ENCODE measurements at regions not wholly inside any gene's neighbourhood (a gene's known extent, or its start where the extent isn't known, plus 50 kb on each side); places are given as distances from the start of the nearest gene placed in this dataset.
"Not testable (repeated sequence)": the region's sequence is repeated elsewhere in the genome, so short reads cannot be mapped to it uniquely, and the experiment has no call there.

DNA sequence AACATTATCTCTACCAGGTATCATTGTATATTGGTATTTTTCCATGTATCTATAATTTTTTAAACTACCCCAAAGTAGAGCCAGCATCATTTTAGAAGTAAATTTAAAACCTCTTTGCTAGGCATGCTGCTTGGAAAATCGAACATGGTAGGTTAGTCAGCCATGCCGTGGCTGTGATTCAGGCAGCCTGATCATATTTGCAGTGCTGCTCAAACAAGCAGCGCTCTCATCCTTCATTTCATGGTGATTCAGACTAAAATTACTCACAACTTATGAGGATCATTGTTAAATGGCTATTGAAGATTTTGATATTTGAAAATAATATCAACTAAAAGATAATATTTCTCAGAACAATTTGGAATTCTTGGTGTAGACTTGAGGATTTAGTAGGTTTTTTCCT, 161.2 kb upstream of the SPATA31A3 start:
- H3K4me3 Mint-ChIP-seq; H3K36me3 ChIP-seq (ENCODE audit: insufficient read depth, low read length); H3K4me1 ChIP-seq (ENCODE audit: insufficient read depth, low read length); H3K27me3 Mint-ChIP-seq; POLR2A ChIA-PET (ENCODE audit: partially characterized antibody); DNase-seq; H3K27me3 ChIP-seq (ENCODE audit: insufficient read depth, low read length); H3K27ac Mint-ChIP-seq; H3K4me1 Mint-ChIP-seq; H3K9me3 ChIP-seq (ENCODE audit: control insufficient read depth in 1 of 2, low read length in 2 of 2); H3K9me3 Mint-ChIP-seq; H3K27ac ChIP-seq (ENCODE audit: low read depth, low read length); CTCF ChIA-PET (ENCODE audit: partially characterized antibody); intact Hi-C loops (cut with micrococcal nuclease); H3K36me3 Mint-ChIP-seq; H3K4me3 ChIP-seq (ENCODE audit: low read length in 2 of 2): not testable (repeated sequence)

DNA sequence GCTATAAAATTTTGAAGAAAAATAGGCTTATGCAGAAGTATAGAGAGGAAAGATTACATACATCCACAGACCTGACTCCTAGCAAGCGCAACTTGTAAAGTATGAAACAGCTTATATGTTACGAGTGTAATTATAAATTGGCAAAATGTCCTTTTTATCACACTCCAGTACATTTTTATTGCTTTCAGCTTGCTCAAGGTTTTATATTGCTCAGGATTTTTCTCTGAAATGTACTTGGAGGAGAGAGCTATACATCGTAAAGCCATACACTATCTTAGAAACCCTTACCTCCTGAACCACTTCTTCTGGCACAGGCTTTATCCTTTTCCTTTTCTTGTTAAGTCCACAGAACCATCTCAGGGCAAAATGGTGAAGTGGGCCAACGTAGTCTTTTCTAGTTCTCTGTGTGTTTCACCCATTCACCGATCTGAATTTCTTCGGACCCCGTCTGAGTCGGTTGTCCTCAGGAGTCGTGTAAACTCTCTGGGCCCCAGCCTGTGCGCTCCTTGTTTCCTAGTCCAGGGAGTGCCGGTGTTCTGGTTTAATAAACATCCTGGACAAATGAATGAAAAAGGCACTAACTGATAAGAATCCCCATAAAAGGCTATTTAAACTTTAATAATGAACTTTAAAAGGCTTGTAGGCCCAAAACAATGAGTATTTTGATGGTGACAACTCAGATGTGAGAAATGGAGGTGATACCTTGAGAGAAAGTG, 150.2 kb upstream of the SPATA31A3 start:
- H3K4me1 Mint-ChIP-seq; POLR2A ChIA-PET (ENCODE audit: partially characterized antibody); H3K9me3 ChIP-seq (ENCODE audit: control insufficient read depth in 1 of 2, low read length in 2 of 2); H3K27me3 Mint-ChIP-seq; intact Hi-C loops (cut with micrococcal nuclease); H3K4me1 ChIP-seq (ENCODE audit: insufficient read depth, low read length); H3K27me3 ChIP-seq (ENCODE audit: insufficient read depth, low read length); H3K27ac Mint-ChIP-seq; H3K27ac ChIP-seq (ENCODE audit: low read depth, low read length); H3K4me3 ChIP-seq (ENCODE audit: low read length in 2 of 2); DNase-seq; H3K4me3 Mint-ChIP-seq; H3K9me3 Mint-ChIP-seq; CTCF ChIA-PET (ENCODE audit: partially characterized antibody); H3K36me3 ChIP-seq (ENCODE audit: insufficient read depth, low read length); H3K36me3 Mint-ChIP-seq: not testable (repeated sequence)

DNA sequence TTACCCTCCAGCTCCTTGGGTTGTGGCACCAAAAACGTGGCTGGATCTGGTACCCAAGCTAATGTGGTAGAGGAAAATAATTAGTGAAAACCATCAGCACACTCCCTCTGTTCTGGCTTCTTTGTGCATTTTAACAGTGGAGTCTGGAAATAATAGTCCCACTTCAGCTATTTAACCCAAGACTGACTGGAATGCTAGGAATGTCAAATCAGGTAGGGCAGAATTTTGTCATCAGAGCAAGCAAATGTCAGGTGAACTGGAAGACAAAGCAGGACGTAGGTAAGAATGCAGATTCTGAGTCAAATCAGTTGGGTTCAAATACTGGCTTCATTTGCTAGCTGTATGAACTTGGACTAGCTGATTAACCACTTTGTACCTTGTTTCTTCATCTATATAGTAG, 144.0 kb upstream of the SPATA31A3 start:
- POLR2A ChIA-PET (ENCODE audit: partially characterized antibody); H3K27me3 ChIP-seq (ENCODE audit: insufficient read depth, low read length); CTCF ChIA-PET (ENCODE audit: partially characterized antibody): not testable (repeated sequence)

DNA sequence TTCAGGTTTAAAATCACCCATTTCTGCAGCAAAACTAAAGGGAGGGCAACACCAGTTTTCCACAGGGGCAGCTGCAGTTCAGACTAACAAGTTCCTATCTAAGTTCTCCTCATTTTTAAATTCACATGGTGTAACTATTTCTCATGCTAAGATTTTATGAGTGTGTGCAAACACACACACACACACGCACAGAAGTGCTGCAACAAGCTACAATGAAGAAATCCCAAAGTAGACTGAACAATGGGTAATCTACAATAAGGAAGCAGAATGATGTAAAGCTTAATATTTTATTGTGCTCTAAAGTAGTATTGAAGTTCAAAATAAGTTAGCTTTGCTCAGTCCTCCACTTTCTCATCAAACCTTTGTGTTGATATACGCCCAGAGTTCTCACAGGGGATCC, 140.8 kb upstream of the SPATA31A3 start:
- H3K27me3 ChIP-seq (ENCODE audit: insufficient read depth, low read length); H3K36me3 ChIP-seq (ENCODE audit: insufficient read depth, low read length); H3K9me3 Mint-ChIP-seq; POLR2A ChIA-PET (ENCODE audit: partially characterized antibody); H3K4me1 Mint-ChIP-seq; DNase-seq; H3K27ac Mint-ChIP-seq; H3K36me3 Mint-ChIP-seq; H3K27ac ChIP-seq (ENCODE audit: low read depth, low read length); H3K4me1 ChIP-seq (ENCODE audit: insufficient read depth, low read length); H3K27me3 Mint-ChIP-seq; H3K4me3 ChIP-seq (ENCODE audit: low read length in 2 of 2); intact Hi-C loops (cut with micrococcal nuclease); H3K9me3 ChIP-seq (ENCODE audit: control insufficient read depth in 1 of 2, low read length in 2 of 2); CTCF ChIA-PET (ENCODE audit: partially characterized antibody); H3K4me3 Mint-ChIP-seq: not testable (repeated sequence)

More for the DNA sequence above, 144.0 kb upstream of the SPATA31A3 start:
- intact Hi-C loops (cut with micrococcal nuclease); H3K9me3 ChIP-seq (ENCODE audit: control insufficient read depth in 1 of 2, low read length in 2 of 2); H3K9me3 Mint-ChIP-seq; H3K4me1 Mint-ChIP-seq; H3K27ac ChIP-seq (ENCODE audit: low read depth, low read length); H3K36me3 Mint-ChIP-seq; H3K27me3 Mint-ChIP-seq; H3K4me3 ChIP-seq (ENCODE audit: low read length in 2 of 2); H3K36me3 ChIP-seq (ENCODE audit: insufficient read depth, low read length); H3K27ac Mint-ChIP-seq; DNase-seq; H3K4me3 Mint-ChIP-seq; H3K4me1 ChIP-seq (ENCODE audit: insufficient read depth, low read length): not testable (repeated sequence)

DNA sequence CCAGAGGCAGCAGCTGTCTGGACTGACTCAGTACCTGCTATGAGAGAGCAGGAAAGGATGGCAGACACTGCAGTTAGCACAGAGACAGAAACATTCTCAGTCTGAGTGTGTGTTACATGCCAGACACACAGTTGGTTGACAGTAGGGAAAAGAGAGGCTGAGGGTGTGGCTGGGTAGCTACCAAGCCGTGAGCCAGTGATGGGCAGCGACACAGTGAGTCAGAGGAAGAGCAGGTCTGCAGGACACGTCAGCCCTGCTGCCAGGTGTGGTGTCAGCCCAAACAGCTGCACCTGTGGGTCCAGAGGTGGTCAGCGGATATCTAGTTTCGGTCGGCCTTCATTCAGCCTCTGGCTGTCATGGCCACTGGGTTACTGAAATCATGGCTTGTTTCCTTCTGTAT, 124.4 kb upstream of the SPATA31A3 start:
- CTCF ChIA-PET (ENCODE audit: partially characterized antibody); H3K27me3 ChIP-seq (ENCODE audit: insufficient read depth, low read length); H3K27ac Mint-ChIP-seq; H3K4me1 Mint-ChIP-seq; H3K4me1 ChIP-seq (ENCODE audit: insufficient read depth, low read length); POLR2A ChIA-PET (ENCODE audit: partially characterized antibody); H3K9me3 ChIP-seq (ENCODE audit: control insufficient read depth in 1 of 2, low read length in 2 of 2); H3K36me3 ChIP-seq (ENCODE audit: insufficient read depth, low read length); DNase-seq; H3K9me3 Mint-ChIP-seq; H3K27ac ChIP-seq (ENCODE audit: low read depth, low read length); H3K36me3 Mint-ChIP-seq; H3K4me3 Mint-ChIP-seq; intact Hi-C loops (cut with micrococcal nuclease); H3K4me3 ChIP-seq (ENCODE audit: low read length in 2 of 2); H3K27me3 Mint-ChIP-seq: not testable (repeated sequence)

DNA sequence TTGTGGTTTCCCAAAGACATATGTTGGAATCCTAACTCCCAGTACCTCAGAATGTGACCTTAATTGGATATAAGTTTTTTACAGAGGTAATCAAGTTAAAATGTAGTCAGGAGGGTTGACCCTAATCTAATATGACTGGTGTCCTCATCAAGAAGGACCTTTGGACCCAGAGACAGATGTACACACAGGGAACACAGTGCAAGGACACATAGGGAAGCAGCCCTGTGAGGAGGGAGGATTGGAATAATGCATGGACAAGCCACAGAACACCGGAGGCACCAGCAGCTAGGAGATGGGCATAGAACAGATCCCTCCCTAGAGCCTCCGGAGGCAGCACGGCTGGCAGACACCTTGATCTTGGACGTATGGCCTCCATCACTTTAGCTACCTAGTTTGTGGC, 119.8 kb upstream of the SPATA31A3 start:
- H3K4me1 Mint-ChIP-seq; intact Hi-C loops (cut with micrococcal nuclease); H3K4me1 ChIP-seq (ENCODE audit: insufficient read depth, low read length); H3K27ac ChIP-seq (ENCODE audit: low read depth, low read length); DNase-seq; H3K4me3 Mint-ChIP-seq; H3K36me3 Mint-ChIP-seq; H3K9me3 Mint-ChIP-seq; H3K27me3 Mint-ChIP-seq; H3K9me3 ChIP-seq (ENCODE audit: control insufficient read depth in 1 of 2, low read length in 2 of 2); H3K4me3 ChIP-seq (ENCODE audit: low read length in 2 of 2); POLR2A ChIA-PET (ENCODE audit: partially characterized antibody); H3K36me3 ChIP-seq (ENCODE audit: insufficient read depth, low read length); H3K27me3 ChIP-seq (ENCODE audit: insufficient read depth, low read length); H3K27ac Mint-ChIP-seq; CTCF ChIA-PET (ENCODE audit: partially characterized antibody): not testable (repeated sequence)

DNA sequence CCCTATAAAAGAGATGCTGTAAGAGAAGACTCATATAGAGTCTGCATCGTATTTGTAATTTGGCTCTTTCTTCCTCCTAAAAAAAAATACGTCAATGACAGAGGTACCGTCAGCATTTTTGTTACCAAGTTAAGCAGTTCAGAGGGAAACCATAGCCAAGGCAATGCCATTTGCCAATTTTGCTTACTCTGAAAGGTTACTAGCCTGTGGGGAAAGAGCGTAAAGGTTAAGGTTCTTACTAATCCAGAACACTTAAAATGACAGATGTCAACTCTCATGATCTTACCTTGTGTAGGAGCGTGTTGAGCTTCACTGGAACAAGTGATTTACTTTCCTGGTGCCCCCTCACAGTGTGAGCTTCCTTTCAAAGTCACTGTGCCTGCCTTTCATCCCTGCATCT, 119.4 kb upstream of the SPATA31A3 start:
- H3K27ac ChIP-seq (ENCODE audit: low read depth, low read length); H3K9me3 Mint-ChIP-seq; H3K9me3 ChIP-seq (ENCODE audit: control insufficient read depth in 1 of 2, low read length in 2 of 2); H3K36me3 ChIP-seq (ENCODE audit: insufficient read depth, low read length); DNase-seq; H3K4me3 Mint-ChIP-seq; intact Hi-C loops (cut with micrococcal nuclease); H3K4me3 ChIP-seq (ENCODE audit: low read length in 2 of 2); H3K36me3 Mint-ChIP-seq; H3K27me3 ChIP-seq (ENCODE audit: insufficient read depth, low read length); POLR2A ChIA-PET (ENCODE audit: partially characterized antibody); CTCF ChIA-PET (ENCODE audit: partially characterized antibody); H3K4me1 ChIP-seq (ENCODE audit: insufficient read depth, low read length); H3K4me1 Mint-ChIP-seq; H3K27me3 Mint-ChIP-seq; H3K27ac Mint-ChIP-seq: not testable (repeated sequence)

DNA sequence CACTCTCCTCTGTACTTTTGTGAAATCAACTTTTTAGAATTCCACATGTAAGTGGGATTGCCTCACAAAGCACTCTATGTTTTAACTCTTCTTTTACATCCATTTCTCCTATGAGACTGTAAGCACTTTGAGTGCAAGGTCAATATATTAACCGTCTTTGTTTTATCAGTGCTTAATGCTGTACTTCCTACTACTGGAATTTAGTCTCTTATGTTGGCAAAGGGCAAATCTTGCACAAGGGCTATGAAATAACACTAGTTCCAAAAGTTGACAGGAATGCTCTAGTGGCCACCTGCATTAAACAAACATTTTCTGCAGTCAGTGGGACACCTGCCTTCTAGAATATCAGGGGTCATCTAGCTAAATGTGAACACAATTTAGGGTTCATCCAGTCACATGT, 117.5 kb upstream of the SPATA31A3 start:
- intact Hi-C loops (cut with micrococcal nuclease); H3K36me3 Mint-ChIP-seq; H3K9me3 Mint-ChIP-seq; POLR2A ChIA-PET (ENCODE audit: partially characterized antibody); DNase-seq; H3K4me3 Mint-ChIP-seq; H3K27me3 ChIP-seq (ENCODE audit: insufficient read depth, low read length); H3K27ac ChIP-seq (ENCODE audit: low read depth, low read length); CTCF ChIA-PET (ENCODE audit: partially characterized antibody); H3K4me1 ChIP-seq (ENCODE audit: insufficient read depth, low read length); H3K27me3 Mint-ChIP-seq; H3K27ac Mint-ChIP-seq; H3K4me3 ChIP-seq (ENCODE audit: low read length in 2 of 2); H3K36me3 ChIP-seq (ENCODE audit: insufficient read depth, low read length); H3K4me1 Mint-ChIP-seq; H3K9me3 ChIP-seq (ENCODE audit: control insufficient read depth in 1 of 2, low read length in 2 of 2): not testable (repeated sequence)

Measured in CD4-positive, alpha-beta memory T cell (primary cell).